NCI-H2196 (cell line): ENCODE measurements at regions not wholly inside any gene's neighbourhood (a gene's known extent, or its start where the extent isn't known, plus 50 kb on each side); places are given as distances from the start of the nearest gene placed in this dataset.
A peak's percentile ranks its signal among the peaks of the same experiment; 100 is the strongest.

Source experiments
- DNase-seq: peaks from one replicate; lab custom pipeline; 2025; ENCODE audit not compliant: unreplicated experiment; lab: John Stamatoyannopoulos, UW

GRCh38 chr9:105142406-105143135, 101.9 kb upstream of the SLC44A1 start:
- no peak for DNase-seq

DNA sequence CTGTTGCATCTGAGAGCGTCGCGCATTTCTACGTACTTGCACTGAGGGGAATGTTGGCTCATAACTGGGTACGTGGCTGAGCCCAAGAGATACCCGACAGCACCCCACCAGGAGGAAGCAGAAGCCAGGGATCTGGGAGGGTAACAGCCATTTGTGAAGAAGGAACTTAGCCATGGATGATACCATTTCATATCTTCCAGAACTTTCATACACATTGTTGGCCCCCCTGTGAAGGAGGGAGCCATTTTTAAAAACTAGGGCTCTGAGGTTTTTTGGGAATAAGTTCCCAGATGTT, 101.4 kb upstream of the SLC44A1 start:
- DNase-seq, result no peak

DNA sequence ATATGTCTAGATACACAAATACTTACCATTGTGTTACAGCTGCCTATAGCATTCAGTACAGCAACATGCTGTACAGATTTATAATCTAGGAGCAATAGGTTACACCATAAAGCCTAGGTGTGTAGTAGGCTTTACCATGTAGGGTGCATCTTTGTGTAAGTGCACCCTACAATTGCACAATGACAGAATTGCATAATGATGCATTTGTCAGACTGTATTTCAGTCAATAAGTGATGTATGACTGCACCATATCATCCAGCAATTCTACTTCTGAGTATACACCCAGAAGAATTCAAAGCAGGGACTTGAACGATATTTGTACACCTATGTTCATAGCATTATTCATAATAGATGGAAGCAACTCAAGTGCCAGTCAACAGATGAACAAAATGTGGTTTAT, 100.4 kb upstream of the SLC44A1 start:
- no peak for DNase-seq

DNA sequence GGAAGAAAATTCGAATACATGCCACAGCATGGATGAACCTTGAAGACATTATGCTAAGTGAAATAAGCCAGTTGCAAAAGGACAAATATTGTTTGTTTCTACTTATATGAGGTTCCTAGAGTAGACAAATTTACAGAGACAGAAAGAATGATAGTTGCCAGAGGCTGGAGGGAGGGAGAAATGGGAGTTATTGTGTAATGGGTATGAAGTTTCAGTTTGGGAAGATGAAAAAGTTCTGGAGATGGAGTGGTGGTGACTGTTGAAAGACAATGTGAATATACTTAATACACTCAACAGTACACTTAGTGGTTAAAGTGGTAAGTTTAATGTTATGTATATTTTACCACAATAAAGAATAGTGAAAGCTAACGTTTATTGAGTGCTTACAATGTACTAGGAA, 99.6 kb upstream of the SLC44A1 start:
- no peak for DNase-seq

- DNase-seq, result no peak
These were observed 97.8 kb upstream of the SLC44A1 start for GRCh38 chr9:105146677-105147076.

DNA sequence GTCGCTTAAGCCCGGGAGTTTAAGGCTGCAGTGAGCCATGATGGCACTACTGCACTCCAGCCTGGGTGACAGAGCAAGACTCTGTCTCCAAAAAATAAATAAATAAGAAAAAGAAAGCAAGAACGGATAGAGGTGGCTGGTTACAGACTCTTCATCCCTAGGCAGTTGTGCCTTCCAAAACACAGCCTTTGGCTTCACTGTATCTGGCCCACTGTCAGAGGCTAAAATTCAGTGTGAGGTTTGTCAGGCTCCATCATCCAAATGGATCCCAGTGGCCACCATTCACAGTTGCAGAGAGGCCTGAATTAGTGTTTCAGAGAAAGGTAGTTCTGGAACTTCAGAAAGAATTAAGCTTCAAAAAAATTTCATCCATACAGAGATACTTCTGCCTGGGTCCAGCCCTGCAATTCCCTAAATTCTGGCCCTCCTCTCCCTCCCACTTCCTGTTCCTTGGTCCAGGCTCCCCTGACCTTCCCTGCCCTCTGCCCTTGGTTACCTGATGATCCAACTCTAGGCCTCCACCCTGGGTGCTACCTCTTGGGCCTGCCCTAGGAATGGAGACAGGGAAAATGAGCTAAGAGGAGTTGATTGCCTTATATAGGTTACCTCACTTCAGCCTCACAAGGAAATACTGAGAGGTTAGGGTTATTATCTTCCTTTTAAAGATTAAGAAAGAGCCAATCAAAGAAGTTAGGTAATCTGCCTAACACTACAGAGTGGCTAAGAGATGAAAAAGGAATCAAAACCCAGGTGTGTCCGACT, 97.2 kb upstream of the SLC44A1 start:
- no peak for DNase-seq

DNA sequence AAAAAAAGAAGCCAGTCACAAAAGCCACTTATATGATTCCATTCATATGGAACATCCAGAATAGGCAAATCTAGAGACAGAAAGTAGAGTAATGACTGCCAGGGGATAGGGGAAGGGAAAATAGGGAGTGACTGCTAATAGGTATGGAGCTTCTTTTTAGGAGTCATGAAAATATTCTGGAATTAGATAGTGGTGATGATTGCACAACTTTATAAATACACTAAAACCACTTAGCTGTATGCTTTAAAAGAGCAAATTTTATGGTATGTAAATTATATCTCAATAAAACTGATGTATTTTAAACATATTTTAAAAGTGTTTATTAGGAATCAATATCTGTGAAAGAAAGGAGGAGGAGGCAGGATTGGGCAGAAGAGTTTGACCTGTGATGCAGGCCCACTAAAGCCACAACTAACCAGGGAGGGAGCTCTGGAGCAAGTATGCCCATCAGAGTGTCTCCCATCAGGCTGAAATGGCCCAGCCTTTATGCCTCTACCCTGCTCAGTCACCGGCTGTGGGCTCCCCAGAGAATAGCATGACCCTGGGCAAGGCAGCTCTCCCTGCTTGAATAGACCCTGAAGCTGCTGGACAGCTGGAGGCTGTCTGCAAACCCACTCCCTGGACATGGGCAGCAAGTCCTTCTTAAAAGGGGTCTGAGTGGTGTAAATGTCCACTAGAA, 96.0 kb upstream of the SLC44A1 start:
- no peak for DNase-seq

- DNase-seq, result no peak
These were observed 93.3 kb upstream of the SLC44A1 start for GRCh38 chr9:105150991-105151685.

DNA sequence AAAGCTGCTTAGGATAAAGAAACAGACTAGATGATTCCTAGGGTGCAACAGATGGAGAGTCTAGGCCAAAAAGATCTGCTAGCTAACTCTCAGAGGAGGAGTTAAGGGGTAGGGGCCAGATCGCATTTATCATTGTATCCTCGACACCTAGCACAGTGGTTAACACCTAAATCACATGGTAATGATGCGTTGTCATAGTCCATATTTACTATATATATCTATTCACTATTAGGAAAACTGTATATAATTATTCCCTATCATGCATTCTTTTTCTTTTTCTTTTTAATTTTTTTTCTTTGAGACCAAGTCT, 92.8 kb upstream of the SLC44A1 start:
- no peak for DNase-seq

DNA sequence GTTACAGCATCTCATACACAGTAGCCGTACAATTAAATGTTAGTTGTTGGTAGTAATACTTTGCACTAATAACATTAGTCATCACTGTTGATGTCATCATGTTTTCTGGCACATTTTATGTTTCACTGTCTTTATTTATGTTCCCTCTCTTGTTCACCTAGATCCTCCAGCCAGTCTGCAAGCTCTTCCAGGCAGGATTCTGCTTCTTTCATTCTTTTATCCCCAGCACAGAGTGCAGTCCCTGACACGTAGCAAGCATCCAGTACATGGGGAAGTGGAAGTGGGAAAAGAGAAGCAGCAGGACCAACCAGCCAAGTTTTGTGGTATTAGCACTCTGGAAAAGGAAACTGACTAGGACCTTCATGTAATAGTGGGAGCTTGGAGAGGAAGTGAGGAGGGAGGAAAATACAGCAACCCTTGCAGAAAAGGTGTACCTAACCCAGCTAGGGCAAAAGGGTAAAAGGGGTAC, 89.7 kb upstream of the SLC44A1 start:
- DNase-seq, result no peak

DNA sequence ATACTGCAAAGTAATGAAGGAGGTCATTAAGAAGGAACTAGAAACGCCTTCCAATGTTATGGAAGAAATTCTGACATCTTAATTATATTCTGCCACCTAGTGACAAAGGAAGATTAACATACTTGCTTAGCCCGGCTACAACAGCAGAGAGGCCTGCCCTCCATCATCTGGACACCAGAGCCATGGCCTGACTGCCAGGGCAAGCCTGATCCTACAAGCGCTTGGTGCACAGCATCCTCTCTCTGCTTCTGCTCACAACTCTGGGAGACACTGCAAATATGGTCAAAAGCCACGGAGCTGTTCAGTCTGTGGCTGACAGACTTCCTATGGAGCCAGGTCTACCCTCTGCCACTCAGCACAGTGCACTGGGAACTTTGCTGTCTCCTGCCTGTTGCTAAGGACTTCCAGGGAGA, 87.3 kb upstream of the SLC44A1 start:
- DNase-seq, result peak; percentile 55

DNA sequence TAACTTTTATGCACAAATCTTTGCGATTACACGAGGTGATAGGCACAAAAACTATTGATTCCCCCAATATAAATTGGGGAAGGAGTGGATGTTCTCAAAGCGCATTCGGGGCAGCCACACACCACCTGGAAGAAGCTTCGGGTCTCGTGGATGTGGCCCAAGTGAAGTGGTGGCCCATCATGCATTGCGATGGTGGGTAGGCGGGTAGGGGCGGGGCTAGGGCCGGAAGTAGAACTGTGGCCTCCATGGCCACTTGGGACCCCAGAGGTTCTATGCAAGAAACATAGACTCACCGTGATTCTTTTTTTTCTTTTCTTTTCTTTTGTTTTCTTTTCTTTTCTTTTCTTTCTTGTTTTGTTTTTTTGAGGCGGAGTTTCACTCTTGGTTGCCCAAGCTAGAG, 86.4 kb upstream of the SLC44A1 start:
- no peak for DNase-seq

DNA sequence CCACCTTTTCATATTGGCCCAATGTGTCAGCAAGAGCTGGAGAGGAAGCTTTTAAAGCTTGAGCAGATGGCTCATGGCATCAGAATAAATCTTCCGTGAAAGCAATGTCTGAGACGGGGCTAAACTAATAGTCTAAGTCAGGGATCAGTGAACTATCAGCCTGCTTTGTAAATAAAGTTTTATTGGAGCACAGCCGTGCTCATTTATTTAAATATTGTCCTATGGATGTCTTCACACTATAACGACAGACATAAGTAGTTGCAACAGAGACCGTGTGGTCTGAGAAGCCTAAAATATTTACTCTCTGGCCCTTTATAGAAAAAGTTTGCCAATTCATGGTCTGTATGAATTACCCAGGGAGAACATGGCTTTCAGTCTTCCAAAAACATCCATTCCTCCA, 85.6 kb upstream of the SLC44A1 start:
- no peak for DNase-seq

DNA sequence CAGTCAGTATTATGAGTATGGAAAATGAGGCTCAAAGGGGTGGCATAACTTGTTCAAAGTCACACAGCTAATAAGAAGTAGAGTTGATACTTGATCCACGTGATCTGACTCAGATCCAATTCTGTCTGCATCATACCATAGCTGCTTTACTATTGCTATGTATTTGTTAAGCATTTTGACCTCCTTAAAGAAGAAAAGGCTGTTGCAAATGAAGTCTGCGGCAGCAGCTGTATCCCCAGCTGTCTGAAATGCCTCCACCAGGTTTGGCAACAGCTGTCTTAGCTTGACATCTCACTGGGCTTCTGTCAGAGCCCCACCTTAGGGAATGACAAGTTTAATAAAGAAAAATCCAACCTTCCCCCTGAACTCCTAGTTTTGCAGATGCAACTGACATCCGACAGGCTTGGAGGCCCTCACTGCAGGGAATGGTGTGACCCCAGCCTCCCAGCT, 75.6 kb upstream of the SLC44A1 start:
- DNase-seq, result no peak

GRCh38 chr9:105171076-105171475, 73.4 kb upstream of the SLC44A1 start:
- DNase-seq, result no peak

- DNase-seq, result no peak
These were observed 72.9 kb upstream of the SLC44A1 start for GRCh38 chr9:105171589-105171988.

DNA sequence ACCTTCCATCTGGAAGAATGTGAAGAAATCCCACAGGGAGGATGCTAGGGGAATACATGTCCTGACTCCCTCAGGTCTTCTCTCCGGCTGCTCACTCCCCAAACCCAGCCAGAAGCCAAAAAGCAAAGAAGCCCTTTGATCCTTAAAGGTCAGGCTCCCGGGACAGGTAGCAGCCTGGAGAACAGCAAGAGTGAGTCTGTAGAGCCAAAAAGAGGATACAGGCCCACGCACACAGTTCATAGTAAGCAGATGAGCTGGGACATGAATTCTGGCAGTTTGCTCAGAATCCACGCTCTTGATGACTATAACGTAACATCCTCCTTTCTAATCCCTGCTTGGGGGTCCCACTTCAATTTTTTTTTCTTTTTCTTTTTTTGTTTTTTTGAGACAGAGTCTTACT, 72.0 kb upstream of the SLC44A1 start:
- DNase-seq, result no peak

DNA sequence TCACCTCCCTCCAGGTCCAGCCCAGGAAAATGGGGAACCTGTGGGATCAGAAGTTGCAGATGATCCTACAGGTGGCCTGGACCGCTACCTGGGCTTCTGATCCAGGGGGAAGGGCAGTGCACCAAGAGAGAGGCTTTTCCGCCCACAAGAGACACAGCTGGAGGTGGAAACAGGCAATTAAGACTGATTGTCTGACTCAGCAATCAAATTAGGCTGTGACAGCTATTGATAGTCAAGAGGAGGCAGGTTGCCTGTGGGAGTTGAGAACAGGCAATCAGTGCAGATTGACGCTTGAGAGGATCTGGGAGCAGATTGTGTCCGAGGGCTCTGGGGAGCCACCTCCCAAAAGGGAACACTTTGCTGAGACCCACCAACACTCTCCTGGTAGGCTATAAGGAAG, 71.1 kb upstream of the SLC44A1 start:
- no peak for DNase-seq

DNA sequence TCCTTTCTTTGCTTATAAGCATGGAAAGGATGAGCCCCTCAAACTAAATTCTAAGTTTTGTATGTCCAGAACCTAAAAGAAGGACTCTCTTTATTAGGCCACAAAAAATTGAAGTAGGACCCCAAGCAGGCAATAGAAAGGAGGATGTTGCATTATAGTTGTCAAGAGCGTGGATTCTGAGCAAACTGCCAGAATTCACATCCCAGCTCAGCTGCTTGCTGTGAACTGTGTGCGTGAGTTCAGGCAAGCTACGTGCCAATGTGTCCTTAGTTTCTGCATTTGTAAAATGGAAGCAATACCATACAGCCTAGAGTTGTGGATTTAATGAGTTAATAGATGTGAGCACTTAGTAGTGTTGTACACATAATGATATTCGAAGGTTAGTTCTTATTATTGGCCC, 70.6 kb upstream of the SLC44A1 start:
- no peak for DNase-seq

- no peak for DNase-seq
These were observed 68.3 kb upstream of the SLC44A1 start for GRCh38 chr9:105176194-105176593.

GRCh38 chr9:105178076-105178475, 66.4 kb upstream of the SLC44A1 start:
- DNase-seq, result no peak

GRCh38 chr9:105187781-105188180, 56.7 kb upstream of the SLC44A1 start:
- DNase-seq, result no peak
